Small intestine (tissue), 7 donors: ENCODE measurements at regions not wholly inside any gene's neighbourhood (a gene's known extent, or its start where the extent isn't known, plus 50 kb on each side); places are given as distances from the start of the nearest gene placed in this dataset.
"Not testable (repeated sequence)": the region's sequence is repeated elsewhere in the genome, so short reads cannot be mapped to it uniquely, and the experiment has no call there.

Experiments
- DNase-seq, 2 donors: peaks; one replicate each; pipeline versions ENCODE4 v3.0.0 to v3.0.0-alpha.2; 2013
- FAIRE-seq: peaks from 2 replicates; lab custom pipeline; 2012; peaks lifted over from hg19 to GRCh38; lab: Jason Lieb, UNC
- H3K27ac ChIP-seq, 3 donors: one replicate each; pipeline ENCODE4 v1.5.1; 2013; ENCODE audit warnings: low read length in 2 of 3, mild to moderate bottlenecking in 2 of 3, control low read depth in 1 of 3, inconsistent platforms in 1 of 3, low read depth in 1 of 3, moderate library complexity in 1 of 3
- H3K27me3 ChIP-seq, 3 donors: one replicate each; pipeline ENCODE4 v1.6.1; 2013; ENCODE audit warnings: low read length in 3 of 3, inconsistent platforms in 1 of 3; ENCODE audit not compliant: control insufficient read depth in 3 of 3, insufficient read depth in 3 of 3
- H3K36me3 ChIP-seq, 3 donors: one replicate each; pipeline ENCODE4 v1.6.1; 2013; ENCODE audit warnings: low read length in 3 of 3, inconsistent platforms in 1 of 3, low read depth in 1 of 3, mild to moderate bottlenecking in 1 of 3, moderate library complexity in 1 of 3; ENCODE audit not compliant: control insufficient read depth in 3 of 3, insufficient read depth in 2 of 3
- H3K4me1 ChIP-seq, 3 donors: one replicate each; pipeline ENCODE4 v1.6.1; 2013; ENCODE audit warnings: low read length in 2 of 3, inconsistent platforms in 1 of 3, low read depth in 1 of 3, mild to moderate bottlenecking in 1 of 3, moderate library complexity in 1 of 3; ENCODE audit not compliant: control insufficient read depth in 3 of 3, insufficient read depth in 2 of 3
- H3K4me3 ChIP-seq, 3 donors: one replicate each; pipeline ENCODE4 v1.5.1; 2013; ENCODE audit warnings: low read length in 3 of 3, control low read depth in 1 of 3, inconsistent platforms in 1 of 3, low read depth in 1 of 3, mild to moderate bottlenecking in 1 of 3, moderate library complexity in 1 of 3
- H3K9me3 ChIP-seq, 2 donors: one replicate each; pipeline ENCODE4 v1.6.1; 2013; ENCODE audit warnings: low read depth in 1 of 2, low read length in 1 of 2; ENCODE audit not compliant: control insufficient read depth in 2 of 2, insufficient read depth in 1 of 2
- WGBS, 3 donors: extraction: QIAGEN DNeasy Blood & Tissue Kit; methylation state at CpG; one replicate each; pipeline ENCODE4 v1.1.7; 2013; 5-methylcytosine and 5-hydroxymethylcytosine counted together
- donor health status: healthy with polysubstance abuse.
- donor health status: control.
- donor health status: control.
- donor health status: Bipolar disorder and iron deficiency.
- donor health status: healthy.

DNA sequence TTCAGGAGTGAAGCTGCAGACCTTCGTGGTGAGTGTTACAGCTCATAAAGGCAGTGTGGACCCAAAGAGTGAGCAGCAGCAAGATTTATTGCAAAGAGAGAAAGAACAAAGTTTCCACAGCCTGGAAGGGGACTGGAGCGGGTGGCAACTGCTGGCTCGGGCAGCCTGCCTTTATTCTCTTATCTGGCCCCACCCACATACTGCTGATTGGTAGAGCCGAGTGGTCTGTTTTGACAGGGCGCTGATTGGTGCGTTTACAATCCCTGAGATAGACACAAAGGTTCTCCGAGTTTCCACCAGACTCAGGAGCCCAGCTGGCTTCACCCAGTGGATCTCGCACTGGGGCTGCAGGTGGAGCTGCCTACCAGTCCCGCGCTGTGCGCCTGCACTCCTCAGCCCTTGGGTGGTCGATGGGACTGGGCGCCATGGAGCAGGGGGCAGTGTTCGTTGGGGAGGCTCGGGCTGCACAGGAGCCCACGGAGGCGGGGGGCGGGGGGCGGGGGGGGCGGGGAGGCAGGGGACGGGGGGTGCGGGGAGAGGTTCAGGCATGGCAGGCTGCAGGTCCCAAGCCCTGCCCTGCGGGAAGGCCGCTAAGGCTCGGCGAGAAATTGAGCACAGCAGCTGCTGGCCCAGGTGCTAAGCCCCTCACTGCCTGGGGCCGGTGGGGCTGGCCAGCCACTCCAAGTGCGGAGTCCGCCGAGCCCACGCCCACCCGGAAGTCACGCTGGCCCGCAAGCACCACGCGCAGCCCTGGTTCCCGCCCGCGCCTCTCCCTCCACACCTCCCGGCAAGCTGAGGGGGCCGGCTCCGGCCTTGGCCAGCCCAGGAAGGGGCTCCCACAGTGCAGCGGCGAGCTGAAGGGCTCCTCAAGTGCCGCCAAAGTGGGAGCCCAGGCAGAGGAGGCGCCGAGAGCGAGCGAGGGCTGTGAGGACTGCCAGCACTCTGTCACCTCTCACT lies 59.9 kb upstream of the EN2 start:
- H3K36me3 ChIP-seq, H3K9me3 ChIP-seq, H3K4me1 ChIP-seq, H3K4me3 ChIP-seq, DNase-seq, H3K27ac ChIP-seq, FAIRE-seq: not testable (repeated sequence)
- 85 to 90% (median 89%) methylated on average over 32 to 49 of the region's 49 CpGs for WGBS, 3 donors
- H3K27me3 ChIP-seq = peaks cover 0 to 13% (median 12%) of the 10 kb centered on the region in 3 donors

DNA sequence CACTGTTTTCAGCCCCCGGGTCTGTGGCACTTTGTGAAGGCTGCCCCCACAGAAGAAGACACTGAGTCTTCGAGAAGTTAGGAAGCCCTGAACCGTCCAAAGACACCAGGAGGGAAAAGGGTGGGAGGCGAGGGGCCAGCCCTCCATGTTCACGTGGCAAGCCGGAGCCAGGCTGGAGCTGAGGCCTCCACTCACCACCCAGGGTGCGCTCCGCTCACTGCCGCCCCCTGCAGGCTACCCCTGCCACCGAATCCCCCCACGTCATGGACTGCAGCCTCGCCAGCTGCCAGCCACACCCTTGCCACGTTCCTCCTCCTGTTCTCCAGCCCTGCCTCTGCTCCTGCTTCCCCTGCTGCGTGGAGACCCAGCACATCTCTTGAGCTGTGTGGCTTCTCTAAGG lies 59.0 kb upstream of the EN2 start:
- 51 to 73% (median 54%) methylated on average over 11 to 14 of the region's 14 CpGs for WGBS, 3 donors
- peaks cover 0 to 13% (median 12%) of the 10 kb centered on the region in 3 donors for H3K27me3 ChIP-seq
- FAIRE-seq (no peak), DNase-seq (no peak)
- no peaks in the 10 kb centered on the region for H3K4me1 ChIP-seq
- no peaks in the 10 kb centered on the region for H3K36me3 ChIP-seq
- H3K9me3 ChIP-seq = no peaks in the 10 kb centered on the region
- no peak overlapping the region for H3K4me3 ChIP-seq
- H3K27ac ChIP-seq = no peak overlapping the region

DNA sequence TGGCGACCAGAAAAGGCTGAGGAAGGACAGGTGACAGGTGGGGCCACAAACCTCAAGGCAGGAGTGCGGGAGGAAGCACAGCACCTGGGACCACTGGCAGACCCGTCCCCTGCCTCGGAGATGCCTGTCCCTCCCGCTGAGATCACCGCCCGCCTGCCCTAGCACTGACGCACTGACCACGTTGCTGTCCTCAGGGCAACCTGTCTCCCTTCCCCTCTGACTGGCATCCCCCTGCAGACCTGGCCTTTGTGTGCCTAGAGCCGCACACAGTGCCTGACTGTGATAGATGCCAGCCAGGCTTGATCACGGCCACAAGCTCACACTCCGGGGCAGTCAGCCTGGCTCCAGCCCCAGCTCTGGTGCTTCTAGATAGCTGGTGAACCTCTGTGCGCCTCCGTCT lies 58.4 kb upstream of the EN2 start:
- Histone ChIP-seq H3K27me3 (peaks cover 2 to 13% (median 12%) of the 10 kb centered on the region in 3 donors), H3K4me1 (no peaks in the 10 kb centered on the region), H3K36me3 (no peaks in the 10 kb centered on the region), H3K27ac (no peak overlapping the region), H3K9me3 (no peaks in the 10 kb centered on the region), H3K4me3 (no peak overlapping the region)
- WGBS, 3 donors = 82 to 89% (median 85%) methylated on average over 14 of the region's 14 CpGs
- no peak for DNase-seq
- no peak for FAIRE-seq

DNA sequence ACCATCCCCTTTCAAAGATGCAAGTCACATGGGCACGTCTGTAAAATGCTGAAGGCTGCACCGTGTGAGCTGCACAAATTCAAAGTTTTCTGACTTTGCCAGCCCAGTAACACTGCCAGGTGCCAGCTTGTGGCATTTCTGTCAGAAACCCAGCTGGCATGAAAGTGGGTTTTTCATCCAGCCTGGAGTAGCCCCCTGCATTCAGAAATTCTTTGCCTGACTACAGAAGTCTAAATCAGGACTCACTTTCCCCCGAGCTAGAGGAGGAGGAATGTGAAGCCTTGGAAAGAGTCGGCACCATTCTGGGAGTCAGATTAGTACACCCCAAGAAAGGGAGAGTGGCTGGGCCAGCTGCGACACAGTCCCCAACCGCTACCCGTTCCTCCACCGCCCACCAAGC lies 56.7 kb upstream of the EN2 start:
- Histone ChIP-seq H3K36me3 (no peaks in the 10 kb centered on the region), H3K4me3 (no peak overlapping the region), H3K4me1 (no peaks in the 10 kb centered on the region), H3K9me3 (no peaks in the 10 kb centered on the region), H3K27me3 (peaks cover 7 to 22% (median 14%) of the 10 kb centered on the region in 3 donors), H3K27ac (no peak overlapping the region)
- no peak for FAIRE-seq
- DNase-seq = no peak
- WGBS, 3 donors = 54 to 69% (median 64%) methylated on average over 8 of the region's 8 CpGs

DNA sequence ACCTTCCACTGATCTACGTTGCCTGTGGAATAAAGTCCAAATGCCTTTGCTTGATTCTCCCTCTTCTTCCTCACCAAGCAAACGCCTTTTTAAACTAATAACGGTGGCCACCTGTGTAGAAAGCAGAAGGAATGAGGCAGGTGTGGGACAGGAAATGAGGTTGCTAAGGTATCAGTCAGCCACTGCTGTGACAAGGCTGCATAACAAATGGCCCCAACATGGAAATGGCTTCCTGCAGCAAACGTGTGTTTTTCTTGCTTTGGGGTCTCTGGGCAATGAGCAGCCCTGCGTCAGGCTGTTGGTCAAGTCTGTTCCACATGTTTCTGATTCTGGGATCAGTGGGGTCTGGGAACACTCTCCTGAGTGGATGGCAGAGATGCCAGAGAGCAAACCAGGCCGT lies 56.0 kb upstream of the EN2 start:
- no peak overlapping the region for H3K4me3 ChIP-seq
- no peaks in the 10 kb centered on the region for H3K4me1 ChIP-seq
- peaks cover 7 to 22% (median 14%) of the 10 kb centered on the region in 3 donors for H3K27me3 ChIP-seq
- DNase-seq (no peak), FAIRE-seq (no peak)
- no peaks in the 10 kb centered on the region for H3K9me3 ChIP-seq
- no peak overlapping the region for H3K27ac ChIP-seq
- H3K36me3 ChIP-seq = no peaks in the 10 kb centered on the region
- 45 to 56% (median 47%) methylated on average over 6 of the region's 6 CpGs for WGBS, 3 donors

DNA sequence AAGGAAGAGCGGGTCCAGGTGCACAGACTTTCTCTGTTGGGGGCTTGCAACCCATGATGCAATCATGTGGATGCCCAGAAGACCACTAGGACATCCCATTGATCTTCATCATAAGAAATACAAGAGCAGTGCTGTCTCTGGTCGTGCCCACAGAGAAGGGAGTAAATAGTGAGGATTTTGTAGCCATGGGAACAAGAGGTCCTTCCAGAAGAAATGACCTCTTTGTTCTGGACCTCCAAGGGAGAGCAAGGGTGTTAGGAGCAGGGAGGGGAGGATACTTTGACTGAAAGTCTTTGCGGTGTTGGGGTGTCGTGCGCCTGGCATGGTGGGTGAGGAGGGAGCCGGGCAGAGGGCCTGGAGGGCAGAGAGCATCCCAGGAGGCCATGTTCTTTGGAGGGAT lies 55.0 kb upstream of the EN2 start:
- FAIRE-seq (no peak), DNase-seq (no peak)
- H3K4me3 ChIP-seq = no peak overlapping the region
- H3K27ac ChIP-seq = no peak overlapping the region
- H3K9me3 ChIP-seq = no peaks in the 10 kb centered on the region
- WGBS, 3 donors = 67 to 76% (median 75%) methylated on average over 6 of the region's 6 CpGs
- no peaks in the 10 kb centered on the region for H3K36me3 ChIP-seq
- H3K4me1 ChIP-seq = no peaks in the 10 kb centered on the region
- H3K27me3 ChIP-seq = peaks cover 7 to 22% (median 14%) of the 10 kb centered on the region in 3 donors

DNA sequence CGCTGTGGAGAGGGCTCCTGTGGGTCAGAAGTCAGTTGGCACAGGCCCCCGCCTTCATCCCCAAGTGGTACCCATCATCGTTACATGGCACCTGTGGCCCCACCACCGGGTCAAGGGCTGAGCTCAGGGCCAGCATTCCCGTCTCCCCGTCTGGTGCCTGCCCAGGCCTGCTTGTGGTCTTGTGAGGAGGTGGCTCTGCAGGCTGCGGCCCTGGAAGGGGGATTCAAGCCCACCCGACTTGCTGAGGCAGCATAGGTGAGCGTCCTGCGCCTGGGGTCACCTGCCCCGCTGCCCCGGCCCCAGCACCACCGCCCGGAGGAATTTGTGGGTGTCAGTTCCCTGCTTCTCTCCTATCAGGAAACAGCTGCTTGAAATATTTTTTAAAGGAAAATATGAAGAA lies 53.0 kb upstream of the EN2 start:
- H3K27ac ChIP-seq = no peak overlapping the region
- WGBS, 3 donors = 56 to 80% (median 71%) methylated on average over 14 of the region's 14 CpGs
- no peaks in the 10 kb centered on the region for H3K4me1 ChIP-seq
- H3K4me3 ChIP-seq = no peak overlapping the region
- H3K9me3 ChIP-seq = no peaks in the 10 kb centered on the region
- no peak for FAIRE-seq
- H3K27me3 ChIP-seq = peaks cover 7 to 33% (median 17%) of the 10 kb centered on the region in 3 donors
- DNase-seq = no peak
- H3K36me3 ChIP-seq = no peaks in the 10 kb centered on the region

DNA sequence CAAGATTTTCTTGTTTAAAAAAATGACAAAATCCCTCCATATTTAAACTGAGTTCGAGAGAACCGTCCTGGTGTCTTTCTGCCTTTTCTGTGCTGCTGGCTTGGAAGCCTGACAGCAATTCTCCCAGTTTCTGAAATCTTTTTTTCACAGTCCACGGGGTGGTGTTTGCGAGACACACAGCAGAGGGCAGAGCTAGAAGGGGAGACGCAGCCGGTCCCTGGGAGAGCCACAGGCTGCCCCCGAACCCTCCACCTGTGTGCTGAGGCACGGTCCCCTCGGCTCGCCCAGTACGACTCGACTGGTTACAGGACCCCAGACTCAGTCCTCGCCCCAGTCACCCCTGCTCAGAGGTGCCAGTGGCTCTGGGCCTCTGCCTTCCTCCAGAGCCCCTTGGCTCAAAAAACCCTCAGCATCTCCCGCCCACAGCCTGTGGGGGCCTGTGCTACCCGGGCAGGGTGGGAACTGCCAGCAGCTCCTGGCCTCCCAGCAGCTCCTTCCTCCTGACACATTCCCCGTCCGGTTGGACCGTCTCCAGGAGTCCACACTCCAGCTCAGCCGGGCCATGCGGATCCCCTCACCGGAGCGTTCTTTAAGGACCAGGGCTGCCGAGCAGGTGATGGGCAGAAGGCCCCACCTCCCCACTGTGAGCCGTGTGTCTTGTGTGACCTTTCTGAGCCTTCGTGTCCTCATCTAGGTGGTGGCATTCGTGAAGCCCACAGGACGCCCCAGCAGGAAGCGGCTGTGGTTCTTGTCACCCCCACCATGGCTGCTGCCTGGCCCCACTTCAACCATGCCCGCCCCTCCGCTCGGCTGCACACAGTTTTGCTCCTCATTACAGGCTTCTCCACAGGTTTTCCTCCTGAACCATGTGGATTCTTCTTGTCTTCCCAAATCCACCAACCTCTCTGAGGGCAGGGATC lies 52.3 kb upstream of the EN2 start:
- no peaks in the 10 kb centered on the region for H3K4me1 ChIP-seq
- H3K9me3 ChIP-seq = no peaks in the 10 kb centered on the region
- peaks cover 7 to 35% (median 19%) of the 10 kb centered on the region in 3 donors for H3K27me3 ChIP-seq
- WGBS, 3 donors = 33 to 39% (median 36%) methylated on average over 31 of the region's 31 CpGs
- H3K27ac ChIP-seq = no peak overlapping the region
- no peak for DNase-seq
- H3K36me3 ChIP-seq = no peaks in the 10 kb centered on the region
- H3K4me3 ChIP-seq = no peak overlapping the region
- FAIRE-seq = no peak
